H1 (cell line): ENCODE measurements at regions not wholly inside any gene's neighbourhood (a gene's known extent, or its start where the extent isn't known, plus 50 kb on each side); places are given as distances from the start of the nearest gene placed in this dataset.

Experiments used
- CTCF ChIA-PET: fragments of 300-600 bp; sonication (Branson Sonifier 250); formaldehyde crosslinking; loops from one replicate; lab custom pipeline; 2021; ENCODE audit not compliant: partially characterized antibody; lab: Charles Lee
- POLR2A ChIA-PET: fragments of 300-600 bp; sonication (Branson Sonifier 250); formaldehyde crosslinking; loops from one replicate; lab custom pipeline; 2021; ENCODE audit warnings: inconsistent platforms; ENCODE audit not compliant: partially characterized antibody; lab: Charles Lee
- DNase-seq, 2 experiments: peaks; one replicate each; pipeline versions ENCODE4 v3.0.0 to v3.0.0-alpha.2; 2010 to 2022; ENCODE audit warnings: low spot score in 2 of 2, low read depth in 1 of 2, mixed read lengths in 1 of 2
- FAIRE-seq: peaks from 2 replicates; lab custom pipeline; 2011; peaks lifted over from hg19 to GRCh38; lab: Jason Lieb, UNC
- H2AFZ ChIP-seq: 2 replicates; pipeline ENCODE4 v1.8.1; 2012; ENCODE audit warnings: low read length, inconsistent platforms
- H2AK5ac ChIP-seq: 2 replicates; pipeline ENCODE4 v1.6.1; 2013; ENCODE audit warnings: low read depth, low read length
- H2BK120ac ChIP-seq: replicated peaks from 2 replicates; pipeline ENCODE3; 2013; ENCODE audit warnings: low read depth, low read length, inconsistent platforms
- H2BK12ac ChIP-seq: 2 replicates; pipeline ENCODE4 v1.6.1; 2013; ENCODE audit warnings: low read depth, low read length
- H2BK15ac ChIP-seq: 2 replicates; pipeline ENCODE4 v1.6.1; 2013; ENCODE audit warnings: low read length
- H2BK20ac ChIP-seq: 2 replicates; pipeline ENCODE4 v1.6.1; 2013; ENCODE audit warnings: low read length
- H2BK5ac ChIP-seq: 2 replicates; pipeline ENCODE4 v1.6.1; 2013; ENCODE audit warnings: low read depth, low read length
- H3K14ac ChIP-seq: 2 replicates; pipeline ENCODE4 v1.6.1; 2013; ENCODE audit warnings: inconsistent platforms; ENCODE audit not compliant: insufficient read length
- H3K18ac ChIP-seq: 2 replicates; pipeline ENCODE4 v1.6.1; 2013; ENCODE audit warnings: low read length; ENCODE audit errors: extremely low read depth
- H3K23ac ChIP-seq: 2 replicates; pipeline ENCODE4 v1.6.1; 2013; ENCODE audit warnings: inconsistent platforms; ENCODE audit not compliant: insufficient read length
- H3K23me2 ChIP-seq: 2 replicates; pipeline ENCODE4 v1.6.1; 2013; ENCODE audit warnings: low read depth, low read length
- H3K27ac ChIP-seq: 2 replicates; pipeline ENCODE4 v1.6.1; 2011; ENCODE audit warnings: low read depth, low read length, inconsistent platforms
- H3K27me3 ChIP-seq, 4 experiments: replicated peaks in 1 of 4; 1 replicate in 1 of 4; 2 replicates in 3 of 4; pipeline versions ENCODE4 v1.6.1 to v1.8.1; 2011 to 2013; ENCODE audit warnings: low read length in 3 of 4, mild to moderate bottlenecking in 3 of 4, inconsistent platforms in 2 of 4, mixed read lengths in 2 of 4, moderate library complexity in 1 of 4; ENCODE audit not compliant: control insufficient read depth in 3 of 4, insufficient read depth in 3 of 4; ENCODE audit errors: extremely low read depth in 1 of 4
- H3K36me3 ChIP-seq, 4 experiments: 2 replicates each; pipeline versions ENCODE4 v1.6.1 to v1.8.1; 2011 to 2013; ENCODE audit warnings: mild to moderate bottlenecking in 4 of 4, low read length in 3 of 4, moderate library complexity in 2 of 4, control low read depth in 1 of 4, inconsistent platforms in 1 of 4; ENCODE audit not compliant: insufficient read depth in 4 of 4, control insufficient read depth in 2 of 4
- H3K4ac ChIP-seq: replicated peaks from 2 replicates; pipeline ENCODE3; 2013; ENCODE audit warnings: low read length, low read depth, mixed read lengths, inconsistent platforms; ENCODE audit not compliant: insufficient read length
- H3K4me1 ChIP-seq, 4 experiments: replicated peaks in 1 of 4; 1 replicate in 1 of 4; 2 replicates in 3 of 4; pipeline versions ENCODE4 v1.6.1 to v1.8.1; 2011 to 2013; ENCODE audit warnings: low read length in 3 of 4, inconsistent platforms in 2 of 4, mixed read lengths in 1 of 4; ENCODE audit not compliant: insufficient read depth in 4 of 4, control insufficient read depth in 3 of 4
- H3K4me2 ChIP-seq, 2 experiments: 2 replicates each; pipeline versions ENCODE4 v1.6.1 to v1.8.1; 2011 to 2013; ENCODE audit warnings: low read depth in 2 of 2, low read length in 2 of 2, control low read depth in 1 of 2, inconsistent platforms in 1 of 2, mild to moderate bottlenecking in 1 of 2; ENCODE audit not compliant: insufficient read depth in 1 of 2
- H3K4me3 ChIP-seq, 4 experiments: fragments of 200-600, 300-600 bp in 1 of 4; sonication (generic), shearing (Covaris generic), sonication (Bioruptor Twin) in 1 of 4; 2 replicates each; pipeline versions ENCODE4 v1.5.1 to v1.8.1; 2011 to 2016; ENCODE audit warnings: low read length in 4 of 4, low read depth in 3 of 4, control low read depth in 2 of 4, inconsistent platforms in 2 of 4, mild to moderate bottlenecking in 2 of 4, mixed read lengths in 1 of 4, moderate library complexity in 1 of 4; ENCODE audit not compliant: insufficient read depth in 2 of 4; ENCODE audit errors: extremely low read depth in 1 of 4
- H3K56ac ChIP-seq: replicated peaks from 2 replicates; pipeline ENCODE3; 2013; ENCODE audit warnings: low read depth, mild to moderate bottlenecking, mixed read lengths, low read length, inconsistent platforms; ENCODE audit not compliant: insufficient read length
- H3K79me1 ChIP-seq: 2 replicates; pipeline ENCODE4 v1.6.1; 2013; ENCODE audit warnings: low read depth, low read length, control low read depth
- H3K79me2 ChIP-seq, 2 experiments: 2 replicates each; pipeline versions ENCODE4 v1.6.1 to v1.8.1; 2012 to 2013; ENCODE audit warnings: low read length in 2 of 2, mild to moderate bottlenecking in 2 of 2, inconsistent platforms in 1 of 2; ENCODE audit not compliant: insufficient read depth in 2 of 2, control insufficient read depth in 1 of 2
- H3K9ac ChIP-seq, 4 experiments: replicated peaks in 1 of 4; 1 replicate in 1 of 4; 2 replicates in 3 of 4; pipeline versions ENCODE4 v1.6.1 to v1.8.1; 2011 to 2013; ENCODE audit warnings: low read depth in 3 of 4, low read length in 3 of 4, control low read depth in 2 of 4, mild to moderate bottlenecking in 2 of 4, moderate library complexity in 2 of 4, inconsistent platforms in 1 of 4; ENCODE audit errors: extremely low read depth in 1 of 4
- H3K9me3 ChIP-seq, 2 experiments: 2 replicates each; pipeline versions ENCODE4 v1.6.1 to v1.8.1; 2012 to 2013; ENCODE audit warnings: mild to moderate bottlenecking in 2 of 2, moderate library complexity in 2 of 2, control low read depth in 1 of 2, inconsistent platforms in 1 of 2, low read depth in 1 of 2, low read length in 1 of 2, mixed read lengths in 1 of 2; ENCODE audit not compliant: insufficient read depth in 2 of 2
- H4K20me1 ChIP-seq, 2 experiments: replicated peaks in 1 of 2; 2 replicates each; pipeline versions ENCODE3 to v1.8.1; 2011 to 2013; ENCODE audit warnings: inconsistent platforms in 2 of 2, low read length in 2 of 2, mild to moderate bottlenecking in 1 of 2; ENCODE audit not compliant: insufficient read depth in 2 of 2, control insufficient read depth in 1 of 2
- H4K5ac ChIP-seq: 2 replicates; pipeline ENCODE4 v1.6.1; 2013; ENCODE audit warnings: low read length, low read depth, mixed read lengths, inconsistent platforms; ENCODE audit not compliant: insufficient read length
- H4K8ac ChIP-seq: 2 replicates; pipeline ENCODE4 v1.8.0; 2013; ENCODE audit warnings: mild to moderate bottlenecking, moderate library complexity, low read length, inconsistent platforms; ENCODE audit not compliant: insufficient read depth; ENCODE audit errors: extremely low read depth
- H4K91ac ChIP-seq: replicated peaks from 2 replicates; pipeline ENCODE3; 2013; ENCODE audit warnings: low read length, mixed read lengths, inconsistent platforms; ENCODE audit not compliant: insufficient read length
- ATF2 ChIP-seq: IDR thresholded peaks from 2 replicates; pipeline ENCODE4 v1.6.1; 2012; ENCODE audit warnings: low read length, inconsistent platforms
- CHD1 ChIP-seq: IDR thresholded peaks from 2 replicates; pipeline ENCODE4 v1.6.1; 2012; ENCODE audit warnings: low read depth, low read length, improper control_type of control experiment
- EZH2 ChIP-seq: fragments of 200-600 bp; sonication (generic); IDR thresholded peaks from 2 replicates; pipeline ENCODE4 v1.7.1; 2012; ENCODE audit warnings: low read depth, mild to moderate bottlenecking, moderate library complexity, low read length, inconsistent platforms; ENCODE audit not compliant: severe bottlenecking
- GTF2F1 ChIP-seq: IDR thresholded peaks from 2 replicates; pipeline ENCODE4 v1.6.1; 2012; ENCODE audit warnings: low read depth, low read length, improper control_type of control experiment, borderline replicate concordance
- HDAC2 ChIP-seq, 2 experiments: fragments of 300-600 bp in 1 of 2; sonication (generic) in 1 of 2; IDR thresholded peaks; 2 replicates each; pipeline ENCODE4 v1.6.1; 2011 to 2012; ENCODE audit warnings: low read depth in 2 of 2, low read length in 2 of 2, mild to moderate bottlenecking in 2 of 2, moderate library complexity in 2 of 2, borderline replicate concordance in 1 of 2, inconsistent platforms in 1 of 2
- KDM4A ChIP-seq: IDR thresholded peaks from one replicate; pipeline ENCODE4 v1.7.1; 2012; ENCODE audit warnings: low read depth, mild to moderate bottlenecking, moderate library complexity, low read length, inconsistent platforms; ENCODE audit not compliant: severe bottlenecking
- NANOG ChIP-seq: IDR thresholded peaks from 2 replicates; pipeline ENCODE4 v1.6.1; 2011; ENCODE audit warnings: low read length, low read depth, mild to moderate bottlenecking, inconsistent platforms; ENCODE audit not compliant: insufficient read depth, poor library complexity, severe bottlenecking
- PHF8 ChIP-seq: fragments of 200-600 bp; sonication (generic); conservative IDR thresholded peaks from 2 replicates; pipeline ENCODE4 v1.7.1; 2012; ENCODE audit warnings: low read depth, mild to moderate bottlenecking, inconsistent platforms, low read length, moderate library complexity
- POLR2AphosphoS5 ChIP-seq: IDR thresholded peaks from 2 replicates; pipeline ENCODE4 v1.6.1; 2011; ENCODE audit warnings: low read depth, low read length
- POU5F1 ChIP-seq: IDR thresholded peaks from 2 replicates; pipeline ENCODE4 v1.6.1; 2011; ENCODE audit warnings: low read depth, mild to moderate bottlenecking, low read length, moderate library complexity
- RBBP5 ChIP-seq: IDR thresholded peaks from 2 replicates; pipeline ENCODE4 v1.7.1; 2012; ENCODE audit warnings: low read depth, mild to moderate bottlenecking, inconsistent platforms, low read length, moderate library complexity, borderline replicate concordance
- SIRT6 ChIP-seq: IDR thresholded peaks from one replicate; pipeline ENCODE4 v1.7.1; 2012; ENCODE audit warnings: low read length, inconsistent platforms
- TAF1 ChIP-seq: IDR thresholded peaks from 2 replicates; pipeline ENCODE4 v1.6.1; 2011; ENCODE audit warnings: mild to moderate bottlenecking, low read depth, low read length
- TBP ChIP-seq: IDR thresholded peaks from 2 replicates; pipeline ENCODE4 v1.6.1; 2011; ENCODE audit warnings: low read depth, low read length, improper control_type of control experiment
- WGBS, 2 experiments: shearing (Covaris generic) in 1 of 2; methylation state at CpG; one replicate each; pipeline versions ENCODE4 v1.1.6 to v1.1.7; 2013 to 2015; ENCODE audit warnings: low lambda C conversion rate in 2 of 2, mixed read lengths in 2 of 2, inconsistent platforms in 1 of 2, low coverage in 1 of 2, missing lambda C conversion rate in 1 of 2; ENCODE audit not compliant: insufficient replicate concordance in 2 of 2, insufficient coverage in 1 of 2, insufficient read length in 1 of 2; ENCODE audit errors: extremely low coverage in 1 of 2, missing lambda C conversion rate in 1 of 2; 5-methylcytosine and 5-hydroxymethylcytosine counted together

DNA sequence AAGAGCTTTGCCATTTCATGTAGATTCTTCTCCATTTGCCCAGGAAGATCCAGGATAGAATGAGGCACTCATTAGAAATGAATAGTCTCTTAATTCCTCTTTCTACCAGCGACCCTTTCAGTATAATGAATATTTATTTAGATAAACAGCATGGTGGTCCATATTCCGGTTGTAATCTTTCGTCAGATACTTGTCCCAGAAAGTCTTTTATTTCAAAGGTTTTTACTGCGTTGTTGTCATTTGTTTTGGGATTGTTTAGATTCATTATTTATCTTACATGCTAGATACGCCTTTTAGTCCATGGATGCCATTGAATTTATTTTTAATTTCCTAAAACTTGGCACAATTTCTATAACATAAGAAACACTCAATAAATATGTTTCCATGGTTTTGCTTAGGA, 139.7 kb upstream of the FLRT2 start:
- Histone ChIP-seq H3K27me3 (no peaks in the 10 kb centered on the region), H3K23me2 (no peaks in the 10 kb centered on the region), H3K4me2 (no peak overlapping the region), H3K79me2 (no peaks in the 10 kb centered on the region), H3K27ac (no peak overlapping the region), H3K4me1 (no peaks in the 10 kb centered on the region), H2BK12ac (no peak overlapping the region), H2AFZ (no peak overlapping the region), H3K4me3 (no peak overlapping the region), H3K18ac (no peak overlapping the region), H3K56ac (no peak overlapping the region), H3K79me1 (no peaks in the 10 kb centered on the region), H3K23ac (no peak overlapping the region), H4K8ac (no peak overlapping the region), H4K91ac (no peak overlapping the region), H2BK5ac (no peak overlapping the region), H2BK15ac (no peak overlapping the region), H4K5ac (no peak overlapping the region), H3K14ac (no peak overlapping the region), H4K20me1 (no peaks in the 10 kb centered on the region), H3K9ac (no peak overlapping the region), H2AK5ac (no peak overlapping the region), H3K4ac (no peak overlapping the region), H3K36me3 (no peaks in the 10 kb centered on the region), H3K9me3 (no peaks in the 10 kb centered on the region), H2BK20ac (no peak overlapping the region), H2BK120ac (no peak overlapping the region)
- POLR2A ChIA-PET = no interaction called here
- CTCF ChIA-PET = no interaction called here
- WGBS, 2 experiments = 89% methylated on average over 5 of the region's 5 CpGs; no CpG with 5 or more reads in 1 of the 2 experiments
- DNase-seq (no peak), FAIRE-seq (no peak)
- TF ChIP-seq HDAC2 (IDR thresholded peaks at IDR 0.05; ENCODE audit: borderline replicate concordance in 1 of 2, low read depth in 2 of 2, low read length in 2 of 2) = no peak
- TF ChIP-seq NANOG = no peak
- no peak for TF ChIP-seq SIRT6
- no peak for TF ChIP-seq EZH2
- no peak for TF ChIP-seq TBP
- no peak for TF ChIP-seq RBBP5
- TF ChIP-seq CHD1 = no peak
- no peak for TF ChIP-seq POU5F1
- TF ChIP-seq ATF2 = no peak
- TF ChIP-seq KDM4A = no peak
- TF ChIP-seq TAF1 = no peak
- TF ChIP-seq GTF2F1 = no peak
- no peak for TF ChIP-seq POLR2AphosphoS5
- no peak for TF ChIP-seq PHF8
